ENCODE measurements at regions not wholly inside any gene's neighbourhood (a gene's known extent, or its start where the extent isn't known, plus 50 kb on each side); places are given as distances from the start of the nearest gene placed in this dataset.

DNA sequence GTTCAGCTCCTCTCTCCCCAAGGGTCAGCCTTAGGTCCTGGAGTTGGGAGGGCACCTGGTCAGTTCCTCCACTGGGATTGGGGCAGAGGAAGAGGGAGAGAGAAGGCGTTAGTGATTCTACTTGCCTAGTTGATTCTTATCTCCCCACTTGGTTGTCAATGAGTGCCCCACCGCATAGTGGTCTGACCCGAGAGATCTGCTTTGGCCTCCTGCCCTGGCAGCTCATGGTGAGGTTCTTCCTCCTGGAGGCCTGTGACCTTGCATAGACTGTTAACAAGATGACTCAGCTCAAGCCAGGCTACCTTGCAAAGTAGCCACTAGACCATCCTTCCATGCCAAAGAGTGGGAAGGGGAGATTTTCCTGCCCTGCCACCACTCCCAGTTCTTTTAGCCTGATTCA lies 160.6 kb downstream of the TMEM200A start:
- TF ChIP-seq, protein P1, sequence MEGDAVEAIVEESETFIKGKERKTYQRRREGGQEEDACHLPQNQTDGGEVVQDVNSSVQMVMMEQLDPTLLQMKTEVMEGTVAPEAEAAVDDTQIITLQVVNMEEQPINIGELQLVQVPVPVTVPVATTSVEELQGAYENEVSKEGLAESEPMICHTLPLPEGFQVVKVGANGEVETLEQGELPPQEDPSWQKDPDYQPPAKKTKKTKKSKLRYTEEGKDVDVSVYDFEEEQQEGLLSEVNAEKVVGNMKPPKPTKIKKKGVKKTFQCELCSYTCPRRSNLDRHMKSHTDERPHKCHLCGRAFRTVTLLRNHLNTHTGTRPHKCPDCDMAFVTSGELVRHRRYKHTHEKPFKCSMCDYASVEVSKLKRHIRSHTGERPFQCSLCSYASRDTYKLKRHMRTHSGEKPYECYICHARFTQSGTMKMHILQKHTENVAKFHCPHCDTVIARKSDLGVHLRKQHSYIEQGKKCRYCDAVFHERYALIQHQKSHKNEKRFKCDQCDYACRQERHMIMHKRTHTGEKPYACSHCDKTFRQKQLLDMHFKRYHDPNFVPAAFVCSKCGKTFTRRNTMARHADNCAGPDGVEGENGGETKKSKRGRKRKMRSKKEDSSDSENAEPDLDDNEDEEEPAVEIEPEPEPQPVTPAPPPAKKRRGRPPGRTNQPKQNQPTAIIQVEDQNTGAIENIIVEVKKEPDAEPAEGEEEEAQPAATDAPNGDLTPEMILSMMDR (IDR thresholded peaks at IDR 0.05; ENCODE audit: low read depth, low read length): no peak
- no peak for TF ChIP-seq EZH2phosphoT487 (IDR thresholded peaks at IDR 0.05; ENCODE audit: low read depth)

Data from OCI-LY3 (cell line).